DND-41 (cell line): ENCODE measurements at regions not wholly inside any gene's neighbourhood (a gene's known extent, or its start where the extent isn't known, plus 50 kb on each side); places are given as distances from the start of the nearest gene placed in this dataset.

Source experiments
- ATAC-seq: fragments of 200-7000 bp; cut with Tn5 transposase; 3 replicates; pipeline ENCODE4 v1.9.1; 2021; ENCODE audit warnings: low read depth; ENCODE audit not compliant: insufficient read depth
- DNase-seq: peaks from one replicate; pipeline ENCODE4 v3.0.0-alpha.2; 2020
- H2AFZ ChIP-seq: 2 replicates; pipeline ENCODE4 v1.6.0; 2012; ENCODE audit warnings: low read depth, low read length
- H3K27ac ChIP-seq: 2 replicates; pipeline ENCODE4 v1.5.1; 2012; ENCODE audit warnings: low read length, inconsistent platforms
- H3K27me3 ChIP-seq: fragments of 200-600 bp; sonication (generic); 2 replicates; pipeline ENCODE4 v1.6.0; 2012; ENCODE audit warnings: low read length, mild to moderate bottlenecking, inconsistent platforms; ENCODE audit not compliant: insufficient read depth, poor library complexity
- H3K36me3 ChIP-seq: 2 replicates; pipeline ENCODE4 v1.5.1; 2012; ENCODE audit warnings: low read length, inconsistent platforms; ENCODE audit not compliant: insufficient read depth
- H3K4me1 ChIP-seq: 2 replicates; pipeline ENCODE4 v1.5.1; 2012; ENCODE audit warnings: mild to moderate bottlenecking, low read length; ENCODE audit not compliant: insufficient read depth
- H3K4me2 ChIP-seq: 2 replicates; pipeline ENCODE4 v1.6.0; 2012; ENCODE audit warnings: mild to moderate bottlenecking, moderate library complexity, low read length, inconsistent platforms; ENCODE audit not compliant: insufficient read depth
- H3K4me3 ChIP-seq, 2 experiments: fragments of 200-600 bp in 1 of 2; shearing (Covaris generic) in 1 of 2; 2 replicates each; pipeline ENCODE4 v1.5.1; 2012 to 2016; ENCODE audit warnings: inconsistent platforms in 2 of 2, low read length in 2 of 2, mild to moderate bottlenecking in 2 of 2, low read depth in 1 of 2, moderate library complexity in 1 of 2
- H3K79me2 ChIP-seq: 2 replicates; pipeline ENCODE4 v1.6.0; 2012; ENCODE audit warnings: low read length, inconsistent platforms; ENCODE audit not compliant: insufficient read depth
- H3K9ac ChIP-seq: 2 replicates; pipeline ENCODE4 v1.6.0; 2012; ENCODE audit warnings: low read depth, mild to moderate bottlenecking, inconsistent platforms, low read length, moderate library complexity
- H3K9me3 ChIP-seq: 2 replicates; pipeline ENCODE4 v1.5.1; 2012; ENCODE audit warnings: low read length, moderate library complexity, mild to moderate bottlenecking, inconsistent platforms; ENCODE audit not compliant: insufficient read depth, severe bottlenecking
- H4K20me1 ChIP-seq: 2 replicates; pipeline ENCODE4 v1.6.0; 2012; ENCODE audit warnings: low read length; ENCODE audit not compliant: insufficient read depth
- CTCF ChIP-seq: IDR thresholded peaks from 2 replicates; pipeline ENCODE4 v1.5.1; 2012; ENCODE audit warnings: borderline replicate concordance, low read length, moderate library complexity, mild to moderate bottlenecking; ENCODE audit not compliant: poor library complexity, severe bottlenecking; ENCODE audit errors: extremely low read depth
- EZH2 ChIP-seq: IDR thresholded peaks from 3 replicates; pipeline ENCODE4 v1.6.1; 2012; ENCODE audit warnings: borderline replicate concordance, low read depth, mild to moderate bottlenecking, moderate library complexity, low read length, inconsistent platforms; ENCODE audit not compliant: severe bottlenecking

- H3K4me3 ChIP-seq = no peak overlapping the region
- TF ChIP-seq EZH2 = no peak
- no peak for TF ChIP-seq CTCF
- no peaks in the 10 kb centered on the region for H3K36me3 ChIP-seq
- no peaks in the 10 kb centered on the region for H3K4me1 ChIP-seq
- peaks cover 4% of the 10 kb centered on the region for H3K27me3 ChIP-seq
- no peak overlapping the region for H3K9ac ChIP-seq
- H3K9me3 ChIP-seq = no peaks in the 10 kb centered on the region
- no peak overlapping the region for H2AFZ ChIP-seq
- no peaks in the 10 kb centered on the region for H3K79me2 ChIP-seq
- no peak for ATAC-seq
- no peak overlapping the region for H3K4me2 ChIP-seq
- no peak overlapping the region for H3K27ac ChIP-seq
- no peak for DNase-seq
- no peaks in the 10 kb centered on the region for H4K20me1 ChIP-seq
Observed at GRCh38 chr3:182716114-182716688, 77.1 kb upstream of the ATP11B start.

GRCh38 chr3:182717216-182717615 is 76.1 kb upstream of the ATP11B start:
- ATAC-seq = no peak
- Histone ChIP-seq H3K27ac (no peak overlapping the region), H3K9ac (no peak overlapping the region), H3K4me3 (no peak overlapping the region), H3K79me2 (no peaks in the 10 kb centered on the region), H3K36me3 (no peaks in the 10 kb centered on the region), H4K20me1 (no peaks in the 10 kb centered on the region), H3K27me3 (peaks cover 4% of the 10 kb centered on the region), H3K9me3 (no peaks in the 10 kb centered on the region), H3K4me2 (no peak overlapping the region), H3K4me1 (no peaks in the 10 kb centered on the region), H2AFZ (no peak overlapping the region)
- no peak for DNase-seq
- no peak for TF ChIP-seq EZH2
- TF ChIP-seq CTCF = no peak

GRCh38 chr3:182722907-182723306 is 70.4 kb upstream of the ATP11B start:
- Histone ChIP-seq H3K4me2 (no peak overlapping the region), H3K27me3 (peaks cover 5% of the 10 kb centered on the region), H2AFZ (no peak overlapping the region), H3K36me3 (no peaks in the 10 kb centered on the region), H4K20me1 (no peaks in the 10 kb centered on the region), H3K9ac (no peak overlapping the region), H3K79me2 (no peaks in the 10 kb centered on the region), H3K27ac (no peak overlapping the region), H3K4me1 (no peaks in the 10 kb centered on the region), H3K4me3 (no peak overlapping the region), H3K9me3 (no peaks in the 10 kb centered on the region)
- no peak for DNase-seq
- no peak for TF ChIP-seq EZH2
- no peak for TF ChIP-seq CTCF
- no peak for ATAC-seq

GRCh38 chr3:182723596-182723995 is 69.7 kb upstream of the ATP11B start:
- H3K4me1 ChIP-seq = no peaks in the 10 kb centered on the region
- no peaks in the 10 kb centered on the region for H3K79me2 ChIP-seq
- no peak overlapping the region for H3K4me3 ChIP-seq
- TF ChIP-seq CTCF (no peak), EZH2 (no peak)
- ATAC-seq = no peak
- no peaks in the 10 kb centered on the region for H3K9me3 ChIP-seq
- H2AFZ ChIP-seq = no peak overlapping the region
- no peaks in the 10 kb centered on the region for H3K36me3 ChIP-seq
- H3K27ac ChIP-seq = no peak overlapping the region
- no peak overlapping the region for H3K4me2 ChIP-seq
- no peaks in the 10 kb centered on the region for H4K20me1 ChIP-seq
- peaks cover 5% of the 10 kb centered on the region for H3K27me3 ChIP-seq
- no peak overlapping the region for H3K9ac ChIP-seq
- no peak for DNase-seq
